Neural cell (in vitro differentiated cells): ENCODE measurements at regions not wholly inside any gene's neighbourhood (a gene's known extent, or its start where the extent isn't known, plus 50 kb on each side); places are given as distances from the start of the nearest gene placed in this dataset.

Experiments used
- H2AFZ ChIP-seq: fragments of 200-600, 300-800 bp; sonication (generic), shearing (Covaris generic); 2 replicates; pipeline ENCODE4 v1.6.0; 2014; ENCODE audit warnings: low read depth, mild to moderate bottlenecking, antibody characterized with exemption, low read length, moderate library complexity
- H3F3A ChIP-seq: fragments of 200-600 bp; shearing (Covaris generic); 2 replicates; pipeline ENCODE4 v1.6.1; 2016; ENCODE audit warnings: mild to moderate bottlenecking, moderate library complexity, mixed read lengths, antibody characterized with exemption, low read length; ENCODE audit not compliant: insufficient read depth, poor library complexity, severe bottlenecking
- H3K27ac ChIP-seq: fragments of 200-600, 300-800 bp; sonication (generic), shearing (Covaris generic); 2 replicates; pipeline ENCODE4 v1.5.1; 2014; ENCODE audit warnings: mild to moderate bottlenecking, low read length, moderate library complexity
- H3K27me3 ChIP-seq: fragments of 300-800, 200-600 bp; sonication (generic), shearing (Covaris generic); 2 replicates; pipeline ENCODE4 v1.6.0; 2014; ENCODE audit warnings: mild to moderate bottlenecking, low read depth, low read length, moderate library complexity; ENCODE audit not compliant: insufficient read depth
- H3K36me3 ChIP-seq: fragments of 300-800, 200-600 bp; sonication (generic), shearing (Covaris generic); 2 replicates; pipeline ENCODE4 v1.5.1; 2014; ENCODE audit warnings: mild to moderate bottlenecking, antibody characterized with exemption, low read length, moderate library complexity; ENCODE audit not compliant: insufficient read depth
- H3K4me2 ChIP-seq: fragments of 300-800, 200-600 bp; sonication (generic), shearing (Covaris generic); 2 replicates; pipeline ENCODE4 v1.6.0; 2014; ENCODE audit warnings: mild to moderate bottlenecking, low read length
- H3K4me3 ChIP-seq: fragments of 300-800, 200-600 bp; sonication (generic), shearing (Covaris generic); 2 replicates; pipeline ENCODE4 v1.5.1; 2014; ENCODE audit warnings: mild to moderate bottlenecking, low read length, moderate library complexity
- H3K79me2 ChIP-seq: fragments of 200-600 bp; shearing (Covaris generic); replicated peaks from 2 replicates; pipeline ENCODE4 v1.6.0; 2014; ENCODE audit warnings: mild to moderate bottlenecking, low read length, moderate library complexity; ENCODE audit not compliant: insufficient read depth
- H3K9ac ChIP-seq: fragments of 300-800, 200-600 bp; sonication (generic), shearing (Covaris generic); 2 replicates; pipeline ENCODE4 v1.6.1; 2016; ENCODE audit warnings: mild to moderate bottlenecking, low read length, mixed read lengths
- H3K9me2 ChIP-seq: fragments of 200-600 bp; shearing (Covaris generic); 2 replicates; pipeline ENCODE4 v1.6.1; 2016; ENCODE audit warnings: mild to moderate bottlenecking, low read length, mixed read lengths; ENCODE audit not compliant: insufficient read depth
- H3K9me3 ChIP-seq: fragments of 200-600, 300-800 bp; sonication (generic), shearing (Covaris generic); 2 replicates; pipeline ENCODE4 v1.6.1; 2016; ENCODE audit warnings: mild to moderate bottlenecking, mixed run types, low read length, moderate library complexity, mixed read lengths
- H4K20me1 ChIP-seq: fragments of 200-600 bp; shearing (Covaris generic); 2 replicates; pipeline ENCODE4 v1.6.1; 2016; ENCODE audit warnings: mild to moderate bottlenecking, mixed run types; ENCODE audit not compliant: insufficient read depth
- EP300 ChIP-seq: fragments of 450-650 bp; conservative IDR thresholded peaks from 2 replicates; pipeline ENCODE4 v1.6.1; 2014; ENCODE audit warnings: antibody characterized with exemption, mild to moderate bottlenecking, moderate library complexity; ENCODE audit not compliant: poor library complexity, severe bottlenecking
- EZH2 ChIP-seq: fragments of 200-600, 300-800 bp; shearing (Covaris generic), sonication (generic); IDR thresholded peaks from 2 replicates; pipeline ENCODE4 v1.6.1; 2014; ENCODE audit warnings: antibody characterized with exemption, low read length, borderline replicate concordance, mild to moderate bottlenecking; ENCODE audit not compliant: insufficient read depth, poor library complexity, severe bottlenecking
- MXI1 ChIP-seq: fragments of 450-650 bp; conservative IDR thresholded peaks from 2 replicates; pipeline ENCODE4 v1.6.1; 2014; ENCODE audit warnings: antibody characterized with exemption, mild to moderate bottlenecking; ENCODE audit not compliant: poor library complexity, severe bottlenecking
- POLR2AphosphoS5 ChIP-seq: IDR thresholded peaks from 2 replicates; pipeline ENCODE4 v1.6.1; 2012
- RAD21 ChIP-seq: fragments of 450-650 bp; conservative IDR thresholded peaks from 2 replicates; pipeline ENCODE4 v1.6.1; 2014; ENCODE audit warnings: antibody characterized with exemption, mild to moderate bottlenecking, moderate library complexity
- REST ChIP-seq: IDR thresholded peaks from 2 replicates; pipeline ENCODE4 v1.6.1; 2012; ENCODE audit warnings: borderline replicate concordance
- SMC3 ChIP-seq: fragments of 450-650 bp; conservative IDR thresholded peaks from 2 replicates; pipeline ENCODE4 v1.6.1; 2014; ENCODE audit warnings: antibody characterized with exemption, mild to moderate bottlenecking, moderate library complexity; ENCODE audit not compliant: poor library complexity
- TAF1 ChIP-seq: IDR thresholded peaks from 2 replicates; pipeline ENCODE4 v1.6.1; 2012; ENCODE audit warnings: low read depth
- TF ChIP-seq, protein P1 (sequence below): fragments of 450-650 bp; IDR thresholded peaks from 2 replicates; pipeline ENCODE4 v1.5.1; 2014; ENCODE audit warnings: antibody characterized with exemption, mild to moderate bottlenecking, moderate library complexity; ENCODE audit not compliant: poor library complexity, severe bottlenecking

- Histone ChIP-seq H3K36me3 (no peaks in the 10 kb centered on the region), H3K27me3 (no peaks in the 10 kb centered on the region), H2AFZ (no peak overlapping the region), H3F3A (no peaks in the 10 kb centered on the region), H3K9me3 (no peaks in the 10 kb centered on the region), H3K9me2 (no peaks in the 10 kb centered on the region), H4K20me1 (no peaks in the 10 kb centered on the region), H3K27ac (peak overlapping the region; percentile 55), H3K79me2 (no peaks in the 10 kb centered on the region), H3K9ac (no peak overlapping the region), H3K4me3 (no peak overlapping the region), H3K4me2 (no peak overlapping the region)
- TF ChIP-seq REST (no peak), TAF1 (no peak), SMC3 (no peak), POLR2AphosphoS5 (no peak), EZH2 (no peak), RAD21 (no peak), EP300 (no peak), MXI1 (no peak)
- TF ChIP-seq, protein P1, sequence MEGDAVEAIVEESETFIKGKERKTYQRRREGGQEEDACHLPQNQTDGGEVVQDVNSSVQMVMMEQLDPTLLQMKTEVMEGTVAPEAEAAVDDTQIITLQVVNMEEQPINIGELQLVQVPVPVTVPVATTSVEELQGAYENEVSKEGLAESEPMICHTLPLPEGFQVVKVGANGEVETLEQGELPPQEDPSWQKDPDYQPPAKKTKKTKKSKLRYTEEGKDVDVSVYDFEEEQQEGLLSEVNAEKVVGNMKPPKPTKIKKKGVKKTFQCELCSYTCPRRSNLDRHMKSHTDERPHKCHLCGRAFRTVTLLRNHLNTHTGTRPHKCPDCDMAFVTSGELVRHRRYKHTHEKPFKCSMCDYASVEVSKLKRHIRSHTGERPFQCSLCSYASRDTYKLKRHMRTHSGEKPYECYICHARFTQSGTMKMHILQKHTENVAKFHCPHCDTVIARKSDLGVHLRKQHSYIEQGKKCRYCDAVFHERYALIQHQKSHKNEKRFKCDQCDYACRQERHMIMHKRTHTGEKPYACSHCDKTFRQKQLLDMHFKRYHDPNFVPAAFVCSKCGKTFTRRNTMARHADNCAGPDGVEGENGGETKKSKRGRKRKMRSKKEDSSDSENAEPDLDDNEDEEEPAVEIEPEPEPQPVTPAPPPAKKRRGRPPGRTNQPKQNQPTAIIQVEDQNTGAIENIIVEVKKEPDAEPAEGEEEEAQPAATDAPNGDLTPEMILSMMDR = no peak
These were observed 535.4 kb downstream of the RPS29 start for GRCh38 chr14:49050822-49051221.

DNA sequence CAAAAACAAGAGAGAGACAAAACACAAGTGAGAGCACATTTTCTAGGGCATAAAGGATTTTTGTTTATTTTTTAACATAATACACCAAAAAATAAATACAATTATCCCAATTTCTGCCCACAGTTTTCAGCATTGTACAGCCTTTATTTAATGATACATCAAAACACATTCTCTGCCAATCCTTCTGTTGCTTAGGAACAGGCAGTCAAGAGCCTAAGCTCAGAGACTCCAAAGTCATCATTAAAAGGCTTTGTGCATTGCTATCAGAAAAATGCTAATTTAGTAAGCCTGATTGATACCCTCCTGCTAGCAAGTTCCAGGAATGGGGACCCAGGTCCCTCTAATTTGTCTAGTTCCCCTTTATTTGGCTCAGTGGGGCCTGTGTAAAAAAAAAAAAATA is 536.5 kb downstream of the RPS29 start:
- Histone ChIP-seq H3K4me2 (no peak overlapping the region), H3K9me2 (no peaks in the 10 kb centered on the region), H3K79me2 (no peaks in the 10 kb centered on the region), H3K4me3 (peak overlapping the region; percentile 2), H3K36me3 (no peaks in the 10 kb centered on the region), H3K27ac (peak overlapping the region; percentile 55), H2AFZ (no peak overlapping the region), H3K27me3 (no peaks in the 10 kb centered on the region), H3F3A (no peaks in the 10 kb centered on the region), H3K9ac (no peak overlapping the region), H3K9me3 (no peaks in the 10 kb centered on the region), H4K20me1 (no peaks in the 10 kb centered on the region)
- TF ChIP-seq SMC3 (no peak), TAF1 (no peak), MXI1 (no peak), RAD21 (no peak), REST (no peak), EP300 (no peak), POLR2AphosphoS5 (no peak), EZH2 (no peak)
- TF ChIP-seq, protein P1 = no peak
